ENCODE measurements at regions not wholly inside any gene's neighbourhood (a gene's known extent, or its start where the extent isn't known, plus 50 kb on each side); places are given as distances from the start of the nearest gene placed in this dataset.

DNA sequence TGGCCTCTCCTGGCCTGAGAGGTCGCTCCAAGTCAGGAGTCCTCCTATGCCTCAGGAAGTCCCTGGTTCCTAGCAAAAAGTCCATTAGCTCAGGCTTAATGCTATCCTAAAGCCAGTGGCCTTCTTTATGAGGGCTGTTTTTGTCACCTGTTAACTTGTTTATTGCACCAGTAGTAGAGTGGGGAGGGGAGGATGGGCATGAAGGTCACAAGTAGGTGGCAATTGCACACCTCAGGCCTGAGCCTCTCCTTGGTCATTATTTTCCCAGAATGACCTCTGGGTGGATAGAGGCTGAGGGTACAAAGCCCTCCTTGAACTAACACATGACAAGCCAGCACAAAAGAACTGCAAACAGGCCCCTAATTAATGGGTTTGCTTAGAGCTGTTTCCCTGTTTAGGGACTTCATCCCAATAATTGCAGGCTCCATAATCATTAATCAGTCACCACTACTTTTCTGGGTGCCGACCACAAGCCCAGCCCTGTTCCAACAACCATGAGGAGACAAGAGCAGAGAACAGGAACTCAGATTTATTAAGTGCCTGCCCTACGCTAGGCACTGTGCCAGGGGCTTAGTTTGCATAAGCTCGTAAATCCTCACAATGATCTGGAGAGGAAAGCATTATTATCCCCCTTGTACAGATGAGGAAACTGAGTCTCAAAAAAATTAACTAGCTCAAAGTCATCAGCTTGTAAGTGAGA is 123.0 kb upstream of the PKDCC start:
- Histone ChIP-seq H3K9ac (ENCODE audit: low read depth, low read length) (no peak overlapping the region), H3K4me1 (ENCODE audit: insufficient read depth, low read length) (no peaks in the 10 kb centered on the region), H3K27me3 (ENCODE audit: insufficient read depth, low read length) (no peaks in the 10 kb centered on the region), H3K4me3 (ENCODE audit: low read length) (no peak overlapping the region), H3K27ac (ENCODE audit: low read depth, low read length) (no peak overlapping the region), H3K9me3 (ENCODE audit: insufficient read depth, low read depth, low read length) (no peaks in the 10 kb centered on the region), H3K36me3 (ENCODE audit: insufficient read depth, low read length) (no peaks in the 10 kb centered on the region)
- 87% methylated on average over 4 of the region's 4 CpGs for WGBS

DNA sequence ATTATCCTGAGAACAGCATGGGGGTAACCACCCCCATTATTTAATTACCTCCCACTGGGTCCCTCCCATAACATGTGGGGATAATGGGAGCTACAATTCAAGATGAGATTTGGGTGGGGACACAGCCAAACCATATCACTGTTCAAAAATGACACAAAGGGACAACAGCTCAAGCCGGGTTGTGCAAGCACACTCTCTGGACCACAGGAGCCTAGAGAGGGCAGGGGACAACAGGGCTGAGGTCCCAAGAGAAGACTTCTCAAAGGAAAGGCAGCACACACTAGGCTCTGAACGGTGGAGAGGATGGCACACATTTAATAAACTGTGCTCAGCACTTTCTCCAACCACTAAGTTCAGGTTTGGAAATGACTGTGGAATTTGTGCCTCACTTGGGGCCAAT is 122.1 kb upstream of the PKDCC start:
- Histone ChIP-seq H3K9ac (ENCODE audit: low read depth, low read length) (no peak overlapping the region), H3K9me3 (ENCODE audit: insufficient read depth, low read depth, low read length) (no peaks in the 10 kb centered on the region), H3K27me3 (ENCODE audit: insufficient read depth, low read length) (no peaks in the 10 kb centered on the region), H3K36me3 (ENCODE audit: insufficient read depth, low read length) (no peaks in the 10 kb centered on the region), H3K27ac (ENCODE audit: low read depth, low read length) (no peak overlapping the region), H3K4me1 (ENCODE audit: insufficient read depth, low read length) (no peaks in the 10 kb centered on the region), H3K4me3 (ENCODE audit: low read length) (no peak overlapping the region)
- WGBS = 97% methylated on average over 2 of the region's 2 CpGs

DNA sequence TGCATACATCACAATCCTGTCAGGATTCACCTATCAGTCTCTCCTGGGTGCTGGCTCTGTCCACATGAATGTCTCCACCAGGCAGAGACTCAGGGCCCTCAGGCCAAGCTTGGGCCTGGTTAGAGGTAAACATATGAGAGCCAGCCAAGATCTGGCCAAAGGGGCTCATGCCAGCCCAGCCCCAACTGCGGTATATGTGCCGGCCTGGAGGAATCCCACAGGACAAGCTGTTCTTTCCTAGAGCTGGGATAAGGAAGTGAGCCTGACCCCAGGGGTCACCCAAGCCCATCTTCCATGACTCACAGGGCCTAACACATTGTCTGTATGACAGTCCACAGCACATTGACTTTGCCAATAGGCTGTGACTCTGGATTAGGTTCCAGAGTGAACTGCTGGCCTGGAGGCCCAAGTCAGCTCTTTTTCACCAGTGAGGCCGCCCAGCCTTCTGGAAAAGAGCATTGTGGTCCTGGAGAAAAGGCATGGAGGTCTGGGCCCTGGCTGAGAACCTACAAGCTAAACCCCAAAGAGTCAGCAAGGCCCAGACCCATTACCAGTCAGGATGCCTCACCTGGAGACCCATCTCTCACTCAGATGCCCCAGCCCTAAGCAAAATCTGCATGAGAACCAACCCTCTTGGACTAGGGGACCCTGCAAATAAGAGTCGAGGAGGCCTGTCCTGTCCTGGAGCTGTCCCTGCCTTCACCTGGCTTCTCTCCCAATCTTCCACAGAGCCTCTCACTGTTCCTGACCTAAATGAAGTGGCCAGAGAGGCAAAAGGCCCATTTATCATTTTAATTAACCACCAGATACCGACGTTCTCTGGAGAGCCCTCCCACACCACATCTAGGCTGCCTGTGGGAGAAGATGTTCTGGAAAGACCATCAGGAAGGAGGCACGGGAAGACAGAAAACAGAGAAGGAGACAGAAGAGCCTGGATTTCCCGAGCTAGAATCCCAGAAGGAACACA is 120.9 kb upstream of the PKDCC start:
- no peak overlapping the region for H3K9ac ChIP-seq (ENCODE audit: low read depth, low read length)
- no peaks in the 10 kb centered on the region for H3K9me3 ChIP-seq (ENCODE audit: insufficient read depth, low read depth, low read length)
- H3K27me3 ChIP-seq (ENCODE audit: insufficient read depth, low read length) = no peaks in the 10 kb centered on the region
- no peak overlapping the region for H3K27ac ChIP-seq (ENCODE audit: low read depth, low read length)
- no peak overlapping the region for H3K4me3 ChIP-seq (ENCODE audit: low read length)
- H3K4me1 ChIP-seq (ENCODE audit: insufficient read depth, low read length) = no peaks in the 10 kb centered on the region
- WGBS = 94% methylated on average over 8 of the region's 8 CpGs
- H3K36me3 ChIP-seq (ENCODE audit: insufficient read depth, low read length) = no peaks in the 10 kb centered on the region

DNA sequence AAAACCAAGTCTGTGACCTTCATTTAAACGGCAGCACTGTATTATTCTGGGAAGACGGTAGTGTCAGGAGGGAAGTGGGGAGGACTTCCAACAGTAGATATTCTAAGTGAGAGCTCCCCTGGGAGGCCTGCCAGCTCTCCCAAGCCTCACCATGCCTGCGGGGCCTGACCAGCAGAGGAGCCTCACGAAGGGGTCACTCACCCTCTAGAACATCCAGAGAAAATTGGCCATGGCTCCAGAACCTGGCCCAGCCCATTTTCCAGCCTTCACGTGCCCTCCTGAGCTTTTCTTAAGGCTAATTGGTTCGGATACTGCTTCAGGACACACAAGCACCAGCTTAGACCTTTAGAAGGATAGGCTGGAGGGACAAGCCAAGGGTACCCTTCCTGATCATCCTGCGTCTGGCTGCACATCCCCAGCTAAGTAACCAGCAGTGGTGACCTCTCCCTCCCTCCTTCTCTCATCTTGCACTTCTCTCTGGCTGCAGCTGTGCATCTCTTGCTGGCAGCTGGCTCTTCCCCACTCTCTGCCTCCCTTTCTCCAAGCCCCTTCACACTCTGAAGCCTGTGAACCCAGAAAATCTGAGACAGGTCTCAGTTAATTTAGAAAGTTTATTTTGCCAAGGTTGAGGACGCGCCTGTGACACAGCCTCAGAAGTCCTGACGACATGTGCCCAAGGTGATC is 120.1 kb upstream of the PKDCC start:
- no peaks in the 10 kb centered on the region for H3K4me1 ChIP-seq (ENCODE audit: insufficient read depth, low read length)
- 90% methylated on average over 10 of the region's 10 CpGs for WGBS
- no peak overlapping the region for H3K4me3 ChIP-seq (ENCODE audit: low read length)
- no peak overlapping the region for H3K9ac ChIP-seq (ENCODE audit: low read depth, low read length)
- no peaks in the 10 kb centered on the region for H3K36me3 ChIP-seq (ENCODE audit: insufficient read depth, low read length)
- no peaks in the 10 kb centered on the region for H3K9me3 ChIP-seq (ENCODE audit: insufficient read depth, low read depth, low read length)
- H3K27ac ChIP-seq (ENCODE audit: low read depth, low read length) = no peak overlapping the region
- H3K27me3 ChIP-seq (ENCODE audit: insufficient read depth, low read length) = no peaks in the 10 kb centered on the region

DNA sequence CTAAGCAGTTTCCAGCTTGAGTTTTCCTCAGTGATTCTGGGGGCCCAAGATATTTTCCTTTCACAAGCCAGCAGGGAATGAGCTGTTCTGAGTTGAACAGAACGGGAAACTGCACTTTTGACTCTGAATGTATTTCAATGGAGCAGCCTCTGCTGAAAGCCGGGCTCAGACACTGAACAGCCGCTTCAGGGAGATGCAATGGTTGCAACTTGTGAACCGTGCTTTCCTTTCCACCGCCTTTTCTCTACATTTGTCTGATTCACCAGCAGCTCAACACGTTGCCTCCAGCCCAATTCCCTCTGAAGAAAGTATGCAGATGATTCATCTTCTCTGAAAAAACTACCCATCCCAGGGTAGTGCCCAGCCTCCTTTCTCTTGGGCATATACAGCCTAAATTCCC is 119.3 kb upstream of the PKDCC start:
- H3K4me1 ChIP-seq (ENCODE audit: insufficient read depth, low read length) = no peaks in the 10 kb centered on the region
- H3K27me3 ChIP-seq (ENCODE audit: insufficient read depth, low read length) = no peaks in the 10 kb centered on the region
- no peak overlapping the region for H3K27ac ChIP-seq (ENCODE audit: low read depth, low read length)
- 71% methylated on average over 6 of the region's 6 CpGs for WGBS
- H3K9ac ChIP-seq (ENCODE audit: low read depth, low read length) = no peak overlapping the region
- no peaks in the 10 kb centered on the region for H3K9me3 ChIP-seq (ENCODE audit: insufficient read depth, low read depth, low read length)
- H3K4me3 ChIP-seq (ENCODE audit: low read length) = no peak overlapping the region
- no peaks in the 10 kb centered on the region for H3K36me3 ChIP-seq (ENCODE audit: insufficient read depth, low read length)

DNA sequence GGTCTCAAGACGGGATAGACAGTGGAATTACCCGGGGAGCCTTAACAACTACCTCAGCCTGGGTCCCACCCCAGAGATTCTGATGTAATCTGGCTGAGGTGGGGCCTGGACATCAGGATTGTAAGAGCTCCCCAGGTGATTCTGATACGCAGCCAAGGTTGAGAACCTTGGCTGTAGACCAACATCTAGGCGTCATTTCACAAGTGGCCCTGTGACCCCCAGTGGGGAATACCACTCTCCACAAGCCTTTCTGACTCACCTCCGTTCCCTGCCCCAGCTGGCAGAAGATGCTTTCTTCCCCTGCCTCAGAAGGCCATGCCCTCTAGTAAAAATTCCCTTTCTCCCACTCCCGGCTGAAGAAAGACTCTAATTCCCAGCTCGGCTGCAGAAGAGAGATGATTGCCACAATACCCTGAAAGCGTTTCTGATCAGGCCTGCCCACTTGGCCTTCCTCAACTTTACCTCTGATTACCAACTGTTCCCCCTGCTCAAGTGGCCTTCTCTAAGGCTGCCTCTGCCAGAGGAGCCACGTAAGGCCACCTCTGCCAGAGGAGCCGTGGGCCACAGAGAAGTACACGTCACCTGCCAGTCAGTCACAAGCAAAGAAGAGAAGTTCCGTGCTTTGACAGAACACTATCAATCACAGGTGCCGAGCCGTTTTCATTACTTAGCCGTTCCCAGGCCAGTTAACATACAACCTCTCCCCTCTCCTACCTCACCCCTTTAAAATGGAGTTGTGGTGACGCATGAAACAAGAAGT is 116.8 kb upstream of the PKDCC start:
- Histone ChIP-seq H3K27ac (ENCODE audit: low read depth, low read length) (no peak overlapping the region), H3K27me3 (ENCODE audit: insufficient read depth, low read length) (no peaks in the 10 kb centered on the region), H3K9ac (ENCODE audit: low read depth, low read length) (no peak overlapping the region), H3K9me3 (ENCODE audit: insufficient read depth, low read depth, low read length) (no peaks in the 10 kb centered on the region), H3K4me3 (ENCODE audit: low read length) (no peak overlapping the region), H3K4me1 (ENCODE audit: insufficient read depth, low read length) (0 out of 2 replicates have a peak, but pooled peaks cover under 1% of the 10 kb centered on the region), H3K36me3 (ENCODE audit: insufficient read depth, low read length) (no peaks in the 10 kb centered on the region)
- WGBS = 95% methylated on average over 16 of the region's 16 CpGs

DNA sequence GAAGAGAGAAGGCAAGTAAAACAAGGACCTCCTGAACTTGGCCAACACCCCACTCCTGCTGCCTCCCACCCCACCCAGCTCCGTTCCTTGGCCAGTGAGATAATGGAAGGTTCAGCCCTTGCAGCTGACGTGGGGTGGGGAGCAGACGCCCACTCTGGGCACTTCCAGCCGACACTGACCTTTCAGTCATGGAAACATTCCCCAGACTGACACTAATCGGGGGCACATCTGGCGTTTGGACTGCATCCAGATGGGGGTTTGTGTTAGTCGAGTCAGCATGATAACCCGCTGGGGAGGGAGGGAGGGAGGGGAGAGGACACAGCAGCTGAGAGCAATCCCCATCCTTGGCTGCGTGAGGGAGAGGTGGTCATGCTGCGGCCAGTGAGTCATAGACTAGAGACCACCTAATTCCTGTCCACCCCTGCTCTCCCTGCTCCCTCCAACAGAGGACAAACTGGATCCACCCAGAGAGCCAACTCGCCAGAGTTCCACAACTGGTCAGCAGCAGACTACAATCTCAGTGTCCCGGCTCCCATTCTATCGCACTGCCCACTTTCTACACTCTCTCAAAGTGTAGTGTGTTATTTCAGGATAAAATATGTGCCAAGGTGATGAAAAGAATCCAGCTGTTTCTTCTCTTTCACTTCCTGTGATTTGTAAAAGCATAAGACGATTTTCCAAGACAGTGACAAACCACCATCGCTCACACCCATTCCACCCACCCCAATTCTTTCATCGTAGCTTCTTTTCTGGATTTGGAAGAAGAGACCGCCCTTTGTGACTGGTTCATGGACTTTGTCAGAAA is 115.4 kb upstream of the PKDCC start:
- H3K27ac ChIP-seq (ENCODE audit: low read depth, low read length) = no peak overlapping the region
- no peak overlapping the region for H3K9ac ChIP-seq (ENCODE audit: low read depth, low read length)
- H3K9me3 ChIP-seq (ENCODE audit: insufficient read depth, low read depth, low read length) = no peaks in the 10 kb centered on the region
- H3K4me1 ChIP-seq (ENCODE audit: insufficient read depth, low read length) = peaks cover 13% of the 10 kb centered on the region
- H3K27me3 ChIP-seq (ENCODE audit: insufficient read depth, low read length) = no peaks in the 10 kb centered on the region
- WGBS = 87% methylated on average over 16 of the region's 17 CpGs
- H3K36me3 ChIP-seq (ENCODE audit: insufficient read depth, low read length) = no peaks in the 10 kb centered on the region
- no peak overlapping the region for H3K4me3 ChIP-seq (ENCODE audit: low read length)

DNA sequence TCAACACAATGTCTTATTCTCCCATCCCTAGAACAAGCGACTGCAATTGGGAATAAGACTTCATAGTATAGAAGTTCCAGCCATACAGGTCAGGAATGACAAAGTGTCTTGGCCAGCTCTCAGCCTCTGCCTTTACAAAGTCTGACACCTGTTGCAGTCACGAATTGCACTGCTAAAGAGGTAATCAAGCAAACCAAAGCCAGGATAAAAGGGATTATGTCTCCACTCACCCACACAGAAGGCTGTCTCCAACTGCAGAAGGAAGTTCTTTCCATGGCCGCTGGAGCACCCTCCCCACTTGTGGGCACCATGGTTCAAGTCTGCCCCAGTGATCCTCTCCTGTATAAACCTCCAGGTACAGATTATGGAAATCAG is 114.8 kb upstream of the PKDCC start:
- H3K36me3 ChIP-seq (ENCODE audit: insufficient read depth, low read length) = no peaks in the 10 kb centered on the region
- no peak overlapping the region for H3K4me3 ChIP-seq (ENCODE audit: low read length)
- WGBS = 89% methylated on average over 3 of the region's 3 CpGs
- H3K9me3 ChIP-seq (ENCODE audit: insufficient read depth, low read depth, low read length) = no peaks in the 10 kb centered on the region
- no peaks in the 10 kb centered on the region for H3K27me3 ChIP-seq (ENCODE audit: insufficient read depth, low read length)
- peaks cover 18% of the 10 kb centered on the region for H3K4me1 ChIP-seq (ENCODE audit: insufficient read depth, low read length)
- H3K27ac ChIP-seq (ENCODE audit: low read depth, low read length) = no peak overlapping the region
- H3K9ac ChIP-seq (ENCODE audit: low read depth, low read length) = no peak overlapping the region

DNA sequence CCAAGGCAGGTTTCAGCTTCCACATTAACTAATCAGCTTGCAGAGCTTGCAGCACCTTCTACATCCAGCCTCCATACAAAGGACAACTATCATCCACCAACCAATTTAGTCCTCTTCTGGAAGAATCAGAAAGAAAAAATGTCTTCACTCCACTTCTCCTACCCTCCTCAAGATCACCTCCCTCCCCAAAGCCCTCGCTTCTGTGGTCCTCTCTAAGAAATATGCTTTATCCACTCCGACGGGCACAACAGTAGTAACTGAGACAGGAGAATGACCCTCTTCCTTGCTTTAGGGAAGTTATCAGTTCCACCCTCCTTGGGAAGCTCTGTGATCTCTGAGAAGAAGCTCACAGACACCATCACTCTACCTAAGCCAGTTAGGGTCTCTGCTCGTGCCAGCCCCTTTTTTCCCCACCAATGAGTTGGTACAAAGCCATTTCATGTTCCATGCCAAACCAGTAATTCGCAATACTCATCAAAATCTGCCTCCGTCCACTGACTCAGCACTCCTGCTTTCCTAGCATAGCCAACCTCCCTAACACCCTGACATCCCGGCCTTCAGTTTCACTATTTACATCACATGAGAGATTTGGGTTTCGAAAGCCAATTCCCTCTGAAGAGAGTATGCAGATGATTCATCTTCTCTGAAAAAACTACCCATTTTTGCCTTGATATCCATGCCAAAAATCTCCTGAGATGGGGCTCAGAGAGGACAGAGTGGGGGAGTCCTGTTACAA is 114.1 kb upstream of the PKDCC start:
- no peak overlapping the region for H3K27ac ChIP-seq (ENCODE audit: low read depth, low read length)
- H3K4me1 ChIP-seq (ENCODE audit: insufficient read depth, low read length) = peaks cover 25% of the 10 kb centered on the region
- H3K36me3 ChIP-seq (ENCODE audit: insufficient read depth, low read length) = no peaks in the 10 kb centered on the region
- 92% methylated on average over 8 of the region's 8 CpGs for WGBS
- no peak overlapping the region for H3K4me3 ChIP-seq (ENCODE audit: low read length)
- no peaks in the 10 kb centered on the region for H3K9me3 ChIP-seq (ENCODE audit: insufficient read depth, low read depth, low read length)
- H3K27me3 ChIP-seq (ENCODE audit: insufficient read depth, low read length) = no peaks in the 10 kb centered on the region
- H3K9ac ChIP-seq (ENCODE audit: low read depth, low read length) = no peak overlapping the region

All from HUES64 (cell line).